Motor neuron (in vitro differentiated cells): ENCODE measurements at regions not wholly inside any gene's neighbourhood (a gene's known extent, or its start where the extent isn't known, plus 50 kb on each side); places are given as distances from the start of the nearest gene placed in this dataset.

Experiments used
- ATAC-seq, 8 experiments: fragments of 200-7000 bp; cut with Tn5 transposase; replicated peaks in 6 of 8; 2 replicates each; pipeline ENCODE4 v1.8.0; 2021; ENCODE audit warnings: mild to moderate bottlenecking in 8 of 8, moderate library complexity in 8 of 8
- H3K27ac ChIP-seq, 2 donors: fragments of 250-450 bp; sonication (Bioruptor Pico); 2 replicates each; pipeline ENCODE4 v1.9.0; 2021; ENCODE audit warnings: antibody characterized with exemption in 2 of 2, mild to moderate bottlenecking in 2 of 2, moderate library complexity in 1 of 2
- H3K4me1 ChIP-seq, 2 donors: fragments of 250-450 bp; sonication (Bioruptor Pico); replicated peaks in 1 of 2; 2 replicates each; pipeline ENCODE4 v1.6.1; 2021; ENCODE audit warnings: antibody characterized with exemption in 2 of 2, mild to moderate bottlenecking in 2 of 2, moderate library complexity in 1 of 2
- H3K4me3 ChIP-seq, 5 donors: fragments of 250-450 bp; sonication (Bioruptor Pico); 2 replicates each; pipeline ENCODE4 v1.9.0; 2021; ENCODE audit warnings: antibody characterized with exemption in 5 of 5, mild to moderate bottlenecking in 5 of 5, moderate library complexity in 4 of 5
- WGBS, 10 experiments: fragments of 450-650 bp; shearing (Covaris generic); methylation state at CpG; one replicate each; pipeline ENCODE4 v1.0.0; 2022; 5-methylcytosine and 5-hydroxymethylcytosine counted together
- in situ Hi-C, 9 experiments: fragments of 400-800 bp; cut with MboI; loops; one replicate each; pipeline ENCODE4 v1.15.0; 2021; ENCODE audit warnings: low sequenced_read_pairs in 9 of 9, low pct_unique_long_range_greater_than_20kb in 2 of 9; ENCODE audit not compliant: unreplicated experiment in 9 of 9

DNA sequence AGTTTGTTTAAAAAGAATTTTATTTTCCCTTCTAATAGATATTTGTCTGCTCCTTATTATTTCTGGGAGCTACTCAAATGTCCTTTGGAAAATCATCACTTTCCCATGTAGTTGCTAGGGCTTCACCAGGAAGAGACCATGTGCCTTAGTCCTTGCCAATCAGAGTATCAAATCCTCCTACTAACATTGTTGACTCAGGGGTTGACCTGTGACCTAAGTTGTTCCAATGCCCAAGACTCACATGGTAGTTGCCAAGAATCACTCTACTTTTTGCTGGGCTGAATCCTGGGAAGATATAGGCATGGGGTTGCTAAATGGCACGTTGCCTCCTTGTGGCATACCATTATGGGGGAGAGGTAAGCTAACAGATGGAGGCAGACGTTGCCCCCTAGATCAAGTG is 58.2 kb upstream of the FOXD3 start:
- Histone ChIP-seq H3K4me1 (no peaks in the 10 kb centered on the region), H3K4me3 (no peak overlapping the region), H3K27ac (no peak overlapping the region)
- no peak for ATAC-seq
- WGBS, 10 experiments: 0 to 80% (median 63%) methylated on average over 1 to 2 of the region's 2 CpGs; no CpG with 5 or more reads in 3 of the 10 experiments
- in situ Hi-C loops: no loop called here

- H3K4me1 ChIP-seq: no peaks in the 10 kb centered on the region
- no peak overlapping the region for H3K27ac ChIP-seq
- WGBS, 10 experiments: 85 to 86% methylated on average over 1 to 2 of the region's 3 CpGs; no CpG with 5 or more reads in 8 of the 10 experiments
- ATAC-seq: no peak
- in situ Hi-C loops: no loop called here
- H3K4me3 ChIP-seq: no peak overlapping the region
Observed at GRCh38 chr1:63266857-63267256, 55.5 kb upstream of the FOXD3 start.

GRCh38 chr1:63268876-63269275 is 53.5 kb upstream of the FOXD3 start:
- Histone ChIP-seq H3K4me3 (no peak overlapping the region), H3K4me1 (no peaks in the 10 kb centered on the region), H3K27ac (no peak overlapping the region)
- ATAC-seq: peak in 1 of 8 experiments; percentile 30
- in situ Hi-C loops: no loop called here
- WGBS, 10 experiments: 0 to 100% (median 66%) methylated on average over 1 to 2 of the region's 2 CpGs; no CpG with 5 or more reads in 2 of the 10 experiments

DNA sequence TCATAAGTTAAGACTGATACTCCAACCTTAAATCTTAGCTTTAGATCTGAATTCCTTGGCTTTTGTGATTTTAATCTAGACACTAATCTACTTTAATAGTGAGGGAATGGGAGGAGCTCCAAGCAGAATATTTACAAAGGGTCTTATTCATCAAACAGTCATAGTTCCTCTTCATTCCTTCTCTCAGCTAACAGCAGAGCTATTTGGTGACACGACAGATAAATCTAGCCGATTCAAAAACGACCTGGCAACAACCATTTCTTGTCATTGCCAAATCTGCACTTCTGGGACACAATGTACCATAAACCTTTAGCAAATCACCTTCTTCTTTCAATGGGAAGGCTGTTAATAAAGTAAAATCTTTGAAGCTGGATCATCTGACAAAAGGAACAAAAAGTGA is 52.8 kb upstream of the FOXD3 start:
- Histone ChIP-seq H3K4me1 (no peaks in the 10 kb centered on the region), H3K27ac (no peak overlapping the region), H3K4me3 (no peak overlapping the region)
- 5 to 85% (median 54%) methylated on average over 1 to 3 of the region's 3 CpGs; no CpG with 5 or more reads in 2 of the 10 experiments for WGBS, 10 experiments
- in situ Hi-C loops: no loop called here
- no peak for ATAC-seq
